ENCODE measurements at regions not wholly inside any gene's neighbourhood (a gene's known extent, or its start where the extent isn't known, plus 50 kb on each side); places are given as distances from the start of the nearest gene placed in this dataset.
"Not testable (repeated sequence)": the region's sequence is repeated elsewhere in the genome, so short reads cannot be mapped to it uniquely, and the experiment has no call there.

GRCh38 chr17:70661342-70662222 lies 492.2 kb downstream of the KCNJ2 start:
- no peak for DNase-seq

- no peak for DNase-seq
Measured at GRCh38 chr17:70668276-70668937, 499.1 kb downstream of the KCNJ2 start.

- no peak for DNase-seq
Measured at GRCh38 chr17:70668938-70669778, 499.8 kb downstream of the KCNJ2 start.

- DNase-seq: no peak
Measured at GRCh38 chr17:70674061-70674460, 504.7 kb downstream of the KCNJ2 start.

GRCh38 chr17:70675070-70675590 lies 505.8 kb downstream of the KCNJ2 start:
- DNase-seq: no peak

DNA sequence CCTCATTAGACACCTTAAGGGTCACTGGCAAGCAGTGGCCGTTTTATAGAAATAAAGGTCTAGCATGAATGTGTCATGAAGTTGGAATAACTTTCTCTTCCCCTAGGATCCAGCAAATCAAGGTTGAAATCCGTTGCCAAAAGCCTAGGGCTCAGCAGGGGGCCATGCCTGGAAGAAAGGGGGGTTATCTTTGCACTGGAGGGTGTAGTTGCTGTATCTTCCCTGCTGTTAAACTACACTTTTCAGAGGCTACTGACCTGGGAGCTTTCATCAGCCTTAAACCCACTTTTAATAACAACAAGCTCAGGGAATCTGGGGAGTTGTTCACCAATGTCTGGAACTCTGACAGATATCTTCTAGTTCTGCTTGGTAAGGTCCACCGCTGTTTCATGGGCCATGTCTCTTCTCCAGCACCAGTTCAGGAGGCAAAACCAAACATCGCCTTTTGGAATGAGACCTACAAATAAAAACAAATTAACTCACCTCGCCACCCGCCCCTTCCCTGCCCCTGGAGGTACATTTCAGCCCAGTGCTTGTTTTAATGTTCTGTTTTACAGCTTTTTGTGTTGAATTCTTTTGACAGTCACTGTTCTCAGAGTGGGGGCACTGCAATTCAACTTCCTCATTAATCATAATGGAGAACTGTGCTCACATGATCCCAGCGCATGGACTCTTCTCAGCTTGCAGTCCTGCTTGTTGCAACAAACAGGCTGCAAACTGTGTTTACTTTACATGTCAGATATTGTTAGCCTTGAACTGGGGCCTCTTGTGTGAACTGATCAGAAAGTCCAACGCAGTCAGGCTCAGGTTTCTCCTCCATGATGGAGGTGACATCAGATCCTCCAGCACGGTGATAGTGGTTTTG lies 508.7 kb downstream of the KCNJ2 start:
- DNase-seq: no peak

DNA sequence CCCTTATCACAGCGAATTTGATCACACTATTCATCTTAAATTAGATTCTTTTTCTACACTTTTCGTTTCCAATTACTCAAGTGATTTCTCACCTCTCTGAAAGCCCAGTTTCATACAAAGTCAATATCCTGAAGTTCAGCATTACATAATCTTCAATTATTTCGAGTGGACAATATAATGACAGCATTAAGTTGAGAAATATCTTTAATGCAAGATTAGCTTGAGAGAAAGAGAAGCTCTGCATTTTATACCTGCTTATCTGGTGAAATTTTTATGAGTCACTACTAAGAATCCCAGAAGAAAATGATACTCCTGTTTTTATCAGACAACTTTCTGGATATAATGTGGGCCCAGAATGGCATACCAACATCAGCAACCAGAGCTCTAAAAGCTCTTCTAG lies 509.6 kb downstream of the KCNJ2 start:
- DNase-seq: no peak

DNA sequence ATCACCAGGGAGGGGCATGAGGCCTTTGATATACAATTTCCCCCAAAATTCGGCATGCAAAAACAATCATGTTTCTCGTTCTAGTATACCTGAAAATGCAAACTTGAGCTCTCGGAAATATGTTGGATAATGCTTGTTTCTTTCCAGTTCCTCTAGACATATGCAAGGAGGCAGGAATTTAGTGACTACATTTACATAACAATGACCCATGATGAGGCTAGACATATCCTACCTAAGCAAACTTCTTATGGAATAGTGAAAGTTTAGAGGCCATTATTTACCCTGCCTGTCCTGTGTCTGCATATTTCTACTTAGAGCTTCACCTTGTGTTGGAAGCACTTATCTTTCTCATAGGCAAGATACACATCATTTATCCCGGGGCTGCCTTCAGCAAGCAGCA lies 514.6 kb downstream of the KCNJ2 start:
- no peak for DNase-seq

DNA sequence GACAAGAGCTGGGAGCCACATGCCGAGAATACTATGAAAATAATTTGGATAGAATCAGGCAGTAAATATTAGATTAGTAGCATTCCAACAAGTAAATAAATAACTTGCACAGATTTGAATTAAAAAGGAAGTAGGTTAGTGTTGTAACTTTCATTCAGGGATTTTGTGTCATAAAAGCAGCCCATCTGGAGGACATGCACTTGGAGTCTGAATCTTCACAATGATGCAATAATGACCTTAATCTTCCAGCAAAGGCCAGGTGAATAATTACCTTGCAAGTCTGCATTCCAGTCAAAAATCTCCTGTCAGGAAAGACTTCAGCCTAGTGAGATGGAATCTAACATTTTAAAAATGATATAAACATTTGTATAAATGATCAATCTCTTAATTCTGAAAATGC lies 518.1 kb downstream of the KCNJ2 start:
- DNase-seq: no peak

DNA sequence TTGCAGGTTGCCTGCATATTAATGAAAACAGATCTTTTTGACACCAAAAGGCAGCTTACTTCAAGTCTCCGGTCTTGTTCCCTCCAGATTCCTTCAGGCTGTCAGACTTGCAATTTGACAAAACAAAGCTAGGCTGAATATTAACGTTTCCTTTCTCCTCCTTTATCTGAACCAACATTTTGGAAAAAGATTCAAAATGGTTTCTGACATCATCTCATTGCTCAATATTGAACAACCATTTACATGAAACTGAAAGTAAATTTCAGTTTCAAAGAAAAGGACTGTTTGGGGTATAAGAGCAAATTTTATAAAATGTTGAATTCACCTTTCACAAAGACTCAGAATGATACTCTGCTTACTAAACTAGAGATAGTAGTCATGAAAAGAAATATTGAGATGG lies 521.8 kb downstream of the KCNJ2 start:
- DNase-seq: no peak

GRCh38 chr17:70699408-70699807 lies 530.1 kb downstream of the KCNJ2 start:
- no peak for DNase-seq

GRCh38 chr17:70702683-70703255 lies 533.4 kb downstream of the KCNJ2 start:
- no peak for DNase-seq

GRCh38 chr17:70709596-70709995 lies 540.3 kb downstream of the KCNJ2 start:
- no peak for DNase-seq

- no peak for DNase-seq
Measured at GRCh38 chr17:70713694-70714093, 544.4 kb downstream of the KCNJ2 start.

- DNase-seq: no peak
Measured at GRCh38 chr17:70716551-70716950, 547.2 kb downstream of the KCNJ2 start.

DNA sequence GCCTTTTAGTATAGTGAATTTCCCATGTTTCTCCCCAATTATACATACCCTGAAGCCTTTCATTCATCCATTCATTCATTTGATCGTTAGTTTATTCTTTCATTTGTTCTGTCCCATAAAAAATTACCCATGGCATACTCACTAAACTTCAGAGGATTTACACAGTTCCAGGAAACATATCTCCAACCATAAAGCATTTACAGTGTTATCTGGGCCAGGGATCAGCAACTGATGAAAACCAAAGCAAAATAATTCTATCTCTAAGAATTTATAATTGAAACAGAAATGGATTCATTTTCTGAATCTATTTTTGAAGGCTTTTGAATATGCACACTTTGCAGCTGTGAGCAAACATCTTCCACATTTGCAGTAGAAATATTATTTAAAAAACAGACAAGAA lies 547.7 kb downstream of the KCNJ2 start:
- DNase-seq: no peak

- no peak for DNase-seq
Measured at GRCh38 chr17:70736375-70736957, 567.1 kb downstream of the KCNJ2 start.

DNA sequence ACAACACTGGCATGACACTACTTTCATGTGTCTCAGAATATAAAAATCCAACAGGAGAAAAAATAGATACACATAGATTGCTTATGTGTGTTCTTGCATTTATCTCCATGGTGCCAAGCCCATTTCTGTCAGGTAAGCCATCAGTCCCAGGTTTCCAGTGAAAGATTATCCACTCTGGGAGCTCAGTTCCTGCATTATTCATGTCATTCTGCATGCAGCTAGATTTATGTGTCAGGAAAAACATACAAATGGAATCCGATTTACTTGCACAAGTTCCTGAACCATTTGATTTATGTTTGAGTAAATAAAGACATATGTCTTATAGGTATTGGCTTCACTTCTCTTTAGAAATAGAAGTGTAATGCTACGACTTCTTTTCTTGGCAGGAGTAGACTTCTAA lies 569.7 kb downstream of the KCNJ2 start:
- DNase-seq: no peak

DNA sequence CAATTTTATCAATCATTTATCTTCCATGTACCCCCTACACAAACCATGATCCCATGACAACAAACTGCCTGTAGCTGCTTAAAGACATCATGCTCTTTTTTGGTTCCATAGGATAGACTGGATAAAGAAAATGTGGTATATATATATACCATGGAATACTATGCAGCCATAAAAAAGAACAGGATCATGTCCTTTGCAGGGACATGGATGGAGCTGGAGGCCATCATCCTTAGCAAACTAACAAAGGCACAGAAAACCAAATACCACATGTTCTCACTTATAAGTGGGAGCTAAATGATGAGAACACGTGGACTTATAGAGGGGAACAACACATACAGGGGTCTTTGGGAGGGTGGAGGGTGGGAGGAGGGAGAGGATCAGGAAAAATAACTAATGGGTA lies 577.2 kb downstream of the KCNJ2 start:
- not testable (repeated sequence) for DNase-seq

- no peak for DNase-seq
Measured at GRCh38 chr17:70750983-70751382, 581.7 kb downstream of the KCNJ2 start.

DNA sequence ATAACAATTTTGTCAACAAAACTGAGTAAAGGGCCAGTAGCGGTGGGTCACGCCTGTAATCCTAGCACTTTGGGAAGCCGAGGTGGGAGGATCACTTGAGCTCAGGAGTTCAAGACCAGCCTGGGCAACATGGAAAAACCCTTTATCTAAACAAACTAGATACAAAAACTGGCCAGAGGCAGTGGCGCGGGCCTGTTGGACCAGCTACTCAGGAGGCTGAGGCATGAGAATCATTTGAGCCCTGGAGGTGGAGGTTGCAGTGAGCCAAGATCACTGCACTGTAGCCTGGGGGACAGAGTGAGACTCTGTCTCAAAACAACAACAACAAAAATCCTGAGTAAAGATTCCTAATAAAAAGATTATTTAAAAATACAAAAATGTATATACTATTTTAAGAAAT lies 583.1 kb downstream of the KCNJ2 start:
- DNase-seq: not testable (repeated sequence)

All from CD4-positive, alpha-beta T cell treated with Interleukin-4 for 4 hours (primary cell).